Activated CD4-positive, alpha-beta T cell treated with anti-CD3 and anti-CD28 coated beads, Interleukin-2, amount 10 ng/mL, durations not matched to agents 24 days and 14 days (primary cell): ENCODE measurements at regions not wholly inside any gene's neighbourhood (a gene's known extent, or its start where the extent isn't known, plus 50 kb on each side); places are given as distances from the start of the nearest gene placed in this dataset.

ENCODE experiments used
- DNase-seq: peaks from one replicate; pipeline ENCODE4 v3.0.0; 2022
- H3K27ac Mint-ChIP-seq: one replicate; pipeline ENCODE4 v1.8.0; 2022; ENCODE audit warnings: mild to moderate bottlenecking, mixed read lengths
- H3K27me3 Mint-ChIP-seq: one replicate; pipeline ENCODE4 v1.8.0; 2022; ENCODE audit warnings: mixed read lengths
- H3K36me3 Mint-ChIP-seq: one replicate; pipeline ENCODE4 v1.8.0; 2022; ENCODE audit warnings: low read depth, mild to moderate bottlenecking, mixed read lengths
- H3K4me1 Mint-ChIP-seq: one replicate; pipeline ENCODE4 v1.8.0; 2021; ENCODE audit warnings: mixed read lengths
- H3K4me3 Mint-ChIP-seq: one replicate; pipeline ENCODE4 v1.8.0; 2022; ENCODE audit warnings: mild to moderate bottlenecking, moderate library complexity, mixed read lengths
- H3K9me3 Mint-ChIP-seq: one replicate; pipeline ENCODE4 v1.8.0; 2021; ENCODE audit warnings: mixed read lengths
- intact Hi-C: fragments of 100-400 bp; cut with micrococcal nuclease; formaldehyde crosslinking; loops from one replicate; pipeline ENCODE4 v1.15.1; 2023

- no peaks in the 10 kb centered on the region for H3K4me1 Mint-ChIP-seq
- H3K4me3 Mint-ChIP-seq, result no peak overlapping the region
- DNase-seq, result no peak
- H3K36me3 Mint-ChIP-seq, result no peaks in the 10 kb centered on the region
- no peak overlapping the region for H3K27ac Mint-ChIP-seq
- H3K9me3 Mint-ChIP-seq, result no peaks in the 10 kb centered on the region
- intact Hi-C loops, result no loop called here
- no peaks in the 10 kb centered on the region for H3K27me3 Mint-ChIP-seq
Observed at GRCh38 chr12:59886131-59886733, 290.4 kb downstream of the SLC16A7 start.

GRCh38 chr12:59887178-59887577 is 291.3 kb downstream of the SLC16A7 start:
- Mint-ChIP-seq H3K4me3 (no peak overlapping the region), H3K36me3 (no peaks in the 10 kb centered on the region), H3K27me3 (no peaks in the 10 kb centered on the region), H3K4me1 (no peaks in the 10 kb centered on the region), H3K27ac (no peak overlapping the region), H3K9me3 (no peaks in the 10 kb centered on the region)
- intact Hi-C loops, result no loop called here
- DNase-seq, result no peak

DNA sequence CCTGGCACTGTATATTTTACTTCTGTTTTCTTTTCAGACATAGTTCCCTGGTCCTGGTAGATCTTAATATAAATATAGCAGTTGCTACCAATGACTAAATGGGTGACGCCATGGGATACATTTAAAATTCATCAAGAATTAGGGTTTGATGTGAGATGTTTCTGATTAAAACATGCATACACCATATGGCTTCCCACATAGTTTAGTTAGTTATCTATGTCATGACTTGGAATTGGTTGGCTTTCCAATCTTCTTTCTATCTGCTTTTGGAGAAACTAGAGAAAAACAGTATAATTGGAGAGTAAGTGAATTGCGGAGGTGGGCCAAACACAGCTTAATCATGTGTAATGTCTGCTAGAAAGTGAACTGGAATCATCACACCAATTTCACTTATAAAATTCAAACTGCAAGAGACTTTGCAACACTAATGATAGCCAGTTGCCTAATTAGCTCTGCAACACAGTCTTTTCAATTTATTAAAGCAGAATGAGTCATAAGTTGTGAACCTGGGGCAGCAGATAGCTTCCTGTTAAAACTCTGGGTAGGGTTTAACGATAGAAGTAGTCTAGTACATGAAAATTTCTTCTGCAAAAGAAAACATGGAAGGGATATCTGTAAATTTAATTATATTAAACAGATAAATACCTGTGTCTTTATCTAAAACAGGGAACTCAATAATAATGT is 295.2 kb downstream of the SLC16A7 start:
- Mint-ChIP-seq H3K4me3 (no peak overlapping the region), H3K4me1 (no peaks in the 10 kb centered on the region), H3K36me3 (no peaks in the 10 kb centered on the region), H3K27me3 (no peaks in the 10 kb centered on the region), H3K9me3 (no peaks in the 10 kb centered on the region), H3K27ac (no peak overlapping the region)
- no peak for DNase-seq
- intact Hi-C loops, result no loop called here

GRCh38 chr12:59895166-59895775 is 299.4 kb downstream of the SLC16A7 start:
- Mint-ChIP-seq H3K9me3 (no peaks in the 10 kb centered on the region), H3K4me3 (no peak overlapping the region), H3K27ac (no peak overlapping the region), H3K4me1 (no peaks in the 10 kb centered on the region), H3K36me3 (no peaks in the 10 kb centered on the region), H3K27me3 (no peaks in the 10 kb centered on the region)
- intact Hi-C loops, result no loop called here
- no peak for DNase-seq

- Mint-ChIP-seq H3K27ac (no peak overlapping the region), H3K27me3 (no peaks in the 10 kb centered on the region), H3K4me1 (no peaks in the 10 kb centered on the region), H3K36me3 (no peaks in the 10 kb centered on the region), H3K9me3 (no peaks in the 10 kb centered on the region), H3K4me3 (no peak overlapping the region)
- no peak for DNase-seq
- intact Hi-C loops, result no loop called here
Observed at GRCh38 chr12:59904874-59905521, 309.2 kb downstream of the SLC16A7 start.

DNA sequence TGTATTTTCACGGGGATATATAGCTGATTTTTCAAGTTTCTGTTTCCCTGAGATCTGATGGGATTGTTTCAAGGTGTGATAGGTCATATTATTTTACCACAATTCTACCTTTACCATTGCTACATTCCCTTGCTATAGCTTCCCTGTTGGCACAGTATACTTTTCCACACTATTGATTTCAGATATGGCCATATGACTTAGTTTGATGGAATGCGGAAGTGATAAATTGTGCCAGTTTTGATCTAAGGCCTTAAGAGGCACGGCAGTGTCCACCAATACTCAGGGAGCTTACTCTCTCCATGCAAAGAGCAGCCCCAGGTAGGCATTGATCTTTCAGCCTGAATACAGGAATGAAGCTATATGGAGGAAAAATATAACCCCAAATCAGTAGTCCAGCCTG is 315.7 kb downstream of the SLC16A7 start:
- Mint-ChIP-seq H3K36me3 (no peaks in the 10 kb centered on the region), H3K4me1 (no peaks in the 10 kb centered on the region), H3K27me3 (no peaks in the 10 kb centered on the region), H3K9me3 (no peaks in the 10 kb centered on the region), H3K27ac (no peak overlapping the region), H3K4me3 (no peak overlapping the region)
- intact Hi-C loops, result no loop called here
- DNase-seq, result no peak

DNA sequence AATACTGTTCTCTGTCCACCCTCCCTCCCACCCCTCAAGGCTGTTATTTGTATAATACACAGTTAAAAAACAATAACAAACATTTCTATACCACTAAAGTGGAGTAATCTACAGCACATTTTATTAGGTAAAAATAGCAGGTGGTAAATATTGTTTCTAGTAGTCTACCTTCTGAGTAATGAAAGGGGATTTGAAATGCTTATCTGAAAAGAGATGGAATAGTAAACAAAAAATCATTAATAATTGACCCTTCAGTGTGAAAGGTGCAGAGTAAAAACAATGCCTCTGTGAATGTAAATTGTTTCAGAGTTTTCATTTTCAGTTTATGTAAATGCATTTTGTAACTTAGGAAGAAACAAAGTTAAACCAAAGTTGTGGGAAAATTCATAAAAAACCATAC is 321.2 kb downstream of the SLC16A7 start:
- no peak overlapping the region for H3K4me3 Mint-ChIP-seq
- no peaks in the 10 kb centered on the region for H3K36me3 Mint-ChIP-seq
- DNase-seq, result no peak
- no peaks in the 10 kb centered on the region for H3K4me1 Mint-ChIP-seq
- no peaks in the 10 kb centered on the region for H3K27me3 Mint-ChIP-seq
- H3K9me3 Mint-ChIP-seq, result no peaks in the 10 kb centered on the region
- H3K27ac Mint-ChIP-seq, result no peak overlapping the region
- intact Hi-C loops, result no loop called here

- no peaks in the 10 kb centered on the region for H3K36me3 Mint-ChIP-seq
- no peaks in the 10 kb centered on the region for H3K27me3 Mint-ChIP-seq
- no peaks in the 10 kb centered on the region for H3K9me3 Mint-ChIP-seq
- no peak overlapping the region for H3K4me3 Mint-ChIP-seq
- DNase-seq, result no peak
- H3K27ac Mint-ChIP-seq, result no peak overlapping the region
- no peaks in the 10 kb centered on the region for H3K4me1 Mint-ChIP-seq
- intact Hi-C loops, result no loop called here
Observed at GRCh38 chr12:59927032-59927431, 331.2 kb downstream of the SLC16A7 start.

DNA sequence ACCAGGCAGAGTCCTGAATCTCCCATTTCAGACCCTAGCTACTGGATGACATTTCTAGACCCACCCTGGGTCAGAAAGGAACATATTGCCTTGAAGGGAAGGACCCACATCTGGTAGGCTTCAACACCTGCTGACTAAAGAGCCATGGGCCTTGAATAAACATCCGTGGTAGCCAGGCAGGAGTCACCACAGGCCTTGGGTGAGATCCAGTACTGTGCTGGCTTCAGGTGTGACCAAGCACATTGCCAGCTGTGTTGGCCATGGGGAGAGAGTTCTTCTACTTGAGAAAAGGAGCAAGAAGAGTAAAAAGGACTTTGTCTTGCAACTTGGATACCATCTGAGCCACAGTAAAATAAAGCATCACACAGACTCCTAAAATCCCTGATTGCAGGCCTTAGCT is 332.6 kb downstream of the SLC16A7 start:
- Mint-ChIP-seq H3K9me3 (no peaks in the 10 kb centered on the region), H3K27ac (no peak overlapping the region), H3K36me3 (no peaks in the 10 kb centered on the region), H3K4me3 (no peak overlapping the region), H3K27me3 (no peaks in the 10 kb centered on the region), H3K4me1 (no peaks in the 10 kb centered on the region)
- no peak for DNase-seq
- intact Hi-C loops, result no loop called here

DNA sequence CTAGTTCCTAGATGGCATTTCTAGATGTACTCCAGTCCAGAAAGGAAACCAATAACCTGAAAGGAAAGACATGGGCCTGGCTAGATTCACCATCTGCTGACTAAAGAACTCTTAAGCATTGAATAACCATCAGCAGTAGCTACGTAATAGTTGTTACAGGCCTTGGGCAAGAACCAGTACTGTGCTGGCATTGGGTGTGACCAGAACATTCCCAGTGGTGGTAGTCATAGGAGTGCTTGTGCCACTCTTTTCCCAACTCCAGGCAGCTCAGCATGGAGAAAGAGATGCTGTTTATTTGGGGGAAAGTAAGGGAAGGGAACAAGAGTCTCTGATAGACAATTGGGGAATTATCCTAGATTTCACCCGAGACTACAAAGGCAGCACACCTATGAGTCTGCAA is 333.3 kb downstream of the SLC16A7 start:
- intact Hi-C loops, result no loop called here
- no peak for DNase-seq
- no peak overlapping the region for H3K4me3 Mint-ChIP-seq
- H3K36me3 Mint-ChIP-seq, result no peaks in the 10 kb centered on the region
- no peaks in the 10 kb centered on the region for H3K9me3 Mint-ChIP-seq
- H3K27me3 Mint-ChIP-seq, result no peaks in the 10 kb centered on the region
- H3K4me1 Mint-ChIP-seq, result no peaks in the 10 kb centered on the region
- H3K27ac Mint-ChIP-seq, result no peak overlapping the region

GRCh38 chr12:59934486-59934885 is 338.7 kb downstream of the SLC16A7 start:
- Mint-ChIP-seq H3K36me3 (no peaks in the 10 kb centered on the region), H3K27ac (no peak overlapping the region), H3K27me3 (no peaks in the 10 kb centered on the region), H3K4me1 (no peaks in the 10 kb centered on the region), H3K9me3 (no peaks in the 10 kb centered on the region), H3K4me3 (no peak overlapping the region)
- intact Hi-C loops, result no loop called here
- no peak for DNase-seq

GRCh38 chr12:59936534-59936933 is 340.7 kb downstream of the SLC16A7 start:
- no peak for DNase-seq
- Mint-ChIP-seq H3K36me3 (no peaks in the 10 kb centered on the region), H3K4me1 (no peaks in the 10 kb centered on the region), H3K9me3 (no peaks in the 10 kb centered on the region), H3K27me3 (no peaks in the 10 kb centered on the region), H3K27ac (no peak overlapping the region), H3K4me3 (no peak overlapping the region)
- intact Hi-C loops, result no loop called here

DNA sequence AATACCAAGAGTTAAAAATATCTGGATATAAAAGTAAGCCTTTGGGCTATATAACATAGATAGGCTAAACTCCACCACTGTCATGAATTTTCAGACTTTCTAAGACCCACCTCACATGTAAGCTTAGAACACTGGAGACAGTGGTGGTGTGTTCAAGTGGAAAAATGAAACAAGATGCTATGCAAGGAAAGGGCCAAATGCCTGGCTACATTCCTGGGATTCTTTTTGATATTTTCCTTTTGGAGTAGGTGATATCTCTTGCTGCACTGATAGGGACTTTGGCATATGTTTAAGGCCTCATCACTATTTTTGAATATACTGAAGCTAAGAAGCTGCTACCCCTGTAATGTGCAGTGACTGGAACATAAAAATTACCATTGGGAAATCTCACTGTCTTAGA is 341.3 kb downstream of the SLC16A7 start:
- Mint-ChIP-seq H3K4me3 (no peak overlapping the region), H3K27me3 (no peaks in the 10 kb centered on the region), H3K4me1 (no peaks in the 10 kb centered on the region), H3K36me3 (no peaks in the 10 kb centered on the region), H3K9me3 (no peaks in the 10 kb centered on the region), H3K27ac (no peak overlapping the region)
- intact Hi-C loops, result no loop called here
- DNase-seq, result no peak

GRCh38 chr12:59938190-59938962 is 342.5 kb downstream of the SLC16A7 start:
- Mint-ChIP-seq H3K27ac (no peak overlapping the region), H3K27me3 (no peaks in the 10 kb centered on the region)
- DNase-seq, result no peak

More at GRCh38 chr12:59938190-59938962, 342.5 kb downstream of the SLC16A7 start:
- Mint-ChIP-seq H3K4me3 (no peak overlapping the region), H3K36me3 (no peaks in the 10 kb centered on the region), H3K9me3 (no peaks in the 10 kb centered on the region), H3K4me1 (no peaks in the 10 kb centered on the region)
- intact Hi-C loops, result no loop called here
